ENCODE measurements at regions not wholly inside any gene's neighbourhood (a gene's known extent, or its start where the extent isn't known, plus 50 kb on each side); places are given as distances from the start of the nearest gene placed in this dataset.

DNA sequence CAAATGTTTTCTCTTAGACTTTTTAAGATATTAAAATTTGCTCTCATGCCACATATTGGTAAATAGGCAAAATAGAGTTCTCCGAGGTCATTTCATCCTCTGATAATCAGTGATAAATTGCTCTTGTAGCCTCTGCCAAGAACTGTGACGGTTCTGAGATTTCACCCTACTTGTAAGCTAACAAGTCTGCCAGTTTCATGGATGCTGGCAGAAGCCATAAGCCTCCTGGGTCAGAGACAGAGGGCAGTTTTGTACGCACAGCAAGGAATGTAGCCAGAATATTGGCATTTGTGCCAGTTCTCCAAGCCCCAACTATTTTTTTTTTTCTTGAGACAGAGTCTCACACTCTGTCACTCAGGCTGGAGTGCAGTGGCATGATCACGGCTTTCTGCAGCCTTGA, 945.0 kb upstream of the WWC1 start (continued):
- TF ChIP-seq, protein P1, sequence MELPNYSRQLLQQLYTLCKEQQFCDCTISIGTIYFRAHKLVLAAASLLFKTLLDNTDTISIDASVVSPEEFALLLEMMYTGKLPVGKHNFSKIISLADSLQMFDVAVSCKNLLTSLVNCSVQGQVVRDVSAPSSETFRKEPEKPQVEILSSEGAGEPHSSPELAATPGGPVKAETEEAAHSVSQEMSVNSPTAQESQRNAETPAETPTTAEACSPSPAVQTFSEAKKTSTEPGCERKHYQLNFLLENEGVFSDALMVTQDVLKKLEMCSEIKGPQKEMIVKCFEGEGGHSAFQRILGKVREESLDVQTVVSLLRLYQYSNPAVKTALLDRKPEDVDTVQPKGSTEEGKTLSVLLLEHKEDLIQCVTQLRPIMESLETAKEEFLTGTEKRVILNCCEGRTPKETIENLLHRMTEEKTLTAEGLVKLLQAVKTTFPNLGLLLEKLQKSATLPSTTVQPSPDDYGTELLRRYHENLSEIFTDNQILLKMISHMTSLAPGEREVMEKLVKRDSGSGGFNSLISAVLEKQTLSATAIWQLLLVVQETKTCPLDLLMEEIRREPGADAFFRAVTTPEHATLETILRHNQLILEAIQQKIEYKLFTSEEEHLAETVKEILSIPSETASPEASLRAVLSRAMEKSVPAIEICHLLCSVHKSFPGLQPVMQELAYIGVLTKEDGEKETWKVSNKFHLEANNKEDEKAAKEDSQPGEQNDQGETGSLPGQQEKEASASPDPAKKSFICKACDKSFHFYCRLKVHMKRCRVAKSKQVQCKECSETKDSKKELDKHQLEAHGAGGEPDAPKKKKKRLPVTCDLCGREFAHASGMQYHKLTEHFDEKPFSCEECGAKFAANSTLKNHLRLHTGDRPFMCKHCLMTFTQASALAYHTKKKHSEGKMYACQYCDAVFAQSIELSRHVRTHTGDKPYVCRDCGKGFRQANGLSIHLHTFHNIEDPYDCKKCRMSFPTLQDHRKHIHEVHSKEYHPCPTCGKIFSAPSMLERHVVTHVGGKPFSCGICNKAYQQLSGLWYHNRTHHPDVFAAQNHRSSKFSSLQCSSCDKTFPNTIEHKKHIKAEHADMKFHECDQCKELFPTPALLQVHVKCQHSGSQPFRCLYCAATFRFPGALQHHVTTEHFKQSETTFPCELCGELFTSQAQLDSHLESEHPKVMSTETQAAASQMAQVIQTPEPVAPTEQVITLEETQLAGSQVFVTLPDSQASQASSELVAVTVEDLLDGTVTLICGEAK (IDR thresholded peaks at IDR 0.05; ENCODE audit: borderline replicate concordance) = no peak
- TF ChIP-seq, protein P2, sequence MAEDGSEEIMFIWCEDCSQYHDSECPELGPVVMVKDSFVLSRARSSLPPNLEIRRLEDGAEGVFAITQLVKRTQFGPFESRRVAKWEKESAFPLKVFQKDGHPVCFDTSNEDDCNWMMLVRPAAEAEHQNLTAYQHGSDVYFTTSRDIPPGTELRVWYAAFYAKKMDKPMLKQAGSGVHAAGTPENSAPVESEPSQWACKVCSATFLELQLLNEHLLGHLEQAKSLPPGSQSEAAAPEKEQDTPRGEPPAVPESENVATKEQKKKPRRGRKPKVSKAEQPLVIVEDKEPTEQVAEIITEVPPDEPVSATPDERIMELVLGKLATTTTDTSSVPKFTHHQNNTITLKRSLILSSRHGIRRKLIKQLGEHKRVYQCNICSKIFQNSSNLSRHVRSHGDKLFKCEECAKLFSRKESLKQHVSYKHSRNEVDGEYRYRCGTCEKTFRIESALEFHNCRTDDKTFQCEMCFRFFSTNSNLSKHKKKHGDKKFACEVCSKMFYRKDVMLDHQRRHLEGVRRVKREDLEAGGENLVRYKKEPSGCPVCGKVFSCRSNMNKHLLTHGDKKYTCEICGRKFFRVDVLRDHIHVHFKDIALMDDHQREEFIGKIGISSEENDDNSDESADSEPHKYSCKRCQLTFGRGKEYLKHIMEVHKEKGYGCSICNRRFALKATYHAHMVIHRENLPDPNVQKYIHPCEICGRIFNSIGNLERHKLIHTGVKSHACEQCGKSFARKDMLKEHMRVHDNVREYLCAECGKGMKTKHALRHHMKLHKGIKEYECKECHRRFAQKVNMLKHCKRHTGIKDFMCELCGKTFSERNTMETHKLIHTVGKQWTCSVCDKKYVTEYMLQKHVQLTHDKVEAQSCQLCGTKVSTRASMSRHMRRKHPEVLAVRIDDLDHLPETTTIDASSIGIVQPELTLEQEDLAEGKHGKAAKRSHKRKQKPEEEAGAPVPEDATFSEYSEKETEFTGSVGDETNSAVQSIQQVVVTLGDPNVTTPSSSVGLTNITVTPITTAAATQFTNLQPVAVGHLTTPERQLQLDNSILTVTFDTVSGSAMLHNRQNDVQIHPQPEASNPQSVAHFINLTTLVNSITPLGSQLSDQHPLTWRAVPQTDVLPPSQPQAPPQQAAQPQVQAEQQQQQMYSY (CRISPR knock-in tag; IDR thresholded peaks at IDR 0.05) = no peak
- TF ChIP-seq ATF7 (IDR thresholded peaks at IDR 0.05; ENCODE audit: low read depth) = no peak
- TF ChIP-seq LARP7 (IDR thresholded peaks at IDR 0.05) = no peak
- TF ChIP-seq GABPA (IDR thresholded peaks at IDR 0.05; ENCODE audit: low read depth) = no peak
- no peak for TF ChIP-seq CBX3 (IDR thresholded peaks at IDR 0.05; ENCODE audit: borderline replicate concordance, low read depth)
- TF ChIP-seq BRCA1 (IDR thresholded peaks at IDR 0.05; ENCODE audit: low read depth, low read length) = no peak
- no peak for TF ChIP-seq CBFB (IDR thresholded peaks at IDR 0.05; ENCODE audit: low read depth)

Measured in GM12878 (cell line).